AG09319 (cell line): ENCODE measurements at regions not wholly inside any gene's neighbourhood (a gene's known extent, or its start where the extent isn't known, plus 50 kb on each side); places are given as distances from the start of the nearest gene placed in this dataset.
A peak's percentile ranks its signal among the peaks of the same experiment; 100 is the strongest.

Experiments
- DNase-seq: peaks from one replicate; pipeline ENCODE4 v3.0.0-alpha.2; 2010; ENCODE audit warnings: low read depth; ENCODE audit errors: extremely low read depth
- CTCF ChIP-seq: IDR thresholded peaks from 2 replicates; pipeline ENCODE4 v1.5.1; 2011; ENCODE audit warnings: low read depth, mild to moderate bottlenecking, inconsistent platforms, low read length, moderate library complexity

DNA sequence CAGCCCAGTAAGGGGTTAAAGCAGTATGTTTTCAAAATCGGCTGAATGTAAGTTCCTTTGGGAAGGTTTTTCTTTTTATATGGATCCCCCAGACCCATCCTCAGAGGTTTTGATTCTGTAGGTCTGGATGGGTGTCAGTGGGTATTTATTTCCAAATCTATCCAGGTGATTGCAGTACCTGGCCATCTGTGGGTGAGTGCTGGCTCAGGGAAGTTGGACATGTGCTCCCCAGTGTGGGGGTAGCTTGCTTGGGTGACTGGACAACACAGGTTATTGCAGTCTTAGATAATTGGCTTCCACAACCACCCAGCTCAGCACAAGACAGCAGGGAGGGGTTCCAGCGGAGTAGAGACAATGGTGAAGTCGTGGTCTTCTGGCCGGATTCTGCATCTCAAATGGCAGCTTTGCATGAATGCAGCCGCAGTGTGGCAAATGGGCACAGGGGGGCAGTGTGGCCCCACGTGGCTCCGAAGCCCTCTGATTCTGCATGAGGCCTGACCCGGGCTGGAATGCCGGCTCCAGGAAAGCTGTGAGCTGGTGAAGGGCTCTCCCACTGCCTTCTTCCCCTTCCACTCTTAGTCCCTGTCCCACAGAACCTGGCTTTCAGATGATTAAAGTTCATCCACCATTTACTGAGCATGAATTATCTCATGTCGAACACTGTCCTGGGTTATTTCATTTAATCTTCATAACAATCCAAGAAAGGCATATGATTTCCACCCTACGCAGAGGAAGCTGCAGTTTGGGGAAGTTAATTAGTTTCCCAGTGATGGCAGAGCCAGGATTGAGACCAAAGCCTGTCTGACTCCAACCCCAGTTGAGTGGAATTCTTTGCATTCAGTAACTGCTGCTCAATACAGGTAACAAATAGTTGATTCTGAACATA is 64.5 kb upstream of the SYPL1 start:
- peak; percentile 41 for DNase-seq
- TF ChIP-seq CTCF: peak; percentile 96

- no peak for DNase-seq
Observed at GRCh38 chr7:106175507-106175906, 63.4 kb upstream of the SYPL1 start.

DNA sequence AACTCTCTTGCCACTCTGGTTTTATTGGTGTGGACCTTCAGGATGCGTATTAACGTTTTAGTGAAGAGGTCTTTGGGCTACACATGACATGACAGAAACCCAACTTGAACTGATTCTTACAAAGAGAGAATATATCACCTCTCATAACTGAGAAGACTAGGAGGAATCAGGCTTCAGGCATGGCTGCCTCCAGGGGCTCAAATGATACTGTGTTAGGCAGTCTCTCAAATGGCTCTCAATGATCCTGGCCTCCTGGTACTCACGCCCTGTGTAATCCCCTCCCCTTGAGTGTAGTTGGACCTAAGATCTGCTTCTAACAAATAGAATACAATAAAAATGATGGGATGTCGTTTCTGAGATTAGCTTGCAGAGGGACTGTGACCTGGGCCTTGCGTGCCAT is 58.5 kb upstream of the SYPL1 start:
- no peak for DNase-seq
- TF ChIP-seq CTCF: no peak

More at GRCh38 chr7:106175507-106175906, 63.4 kb upstream of the SYPL1 start:
- no peak for TF ChIP-seq CTCF

GRCh38 chr7:106169821-106170610 is 57.9 kb upstream of the SYPL1 start:
- DNase-seq: no peak
- no peak for TF ChIP-seq CTCF

- no peak for TF ChIP-seq CTCF
- DNase-seq: no peak
Observed at GRCh38 chr7:106167439-106168136, 55.5 kb upstream of the SYPL1 start.

DNA sequence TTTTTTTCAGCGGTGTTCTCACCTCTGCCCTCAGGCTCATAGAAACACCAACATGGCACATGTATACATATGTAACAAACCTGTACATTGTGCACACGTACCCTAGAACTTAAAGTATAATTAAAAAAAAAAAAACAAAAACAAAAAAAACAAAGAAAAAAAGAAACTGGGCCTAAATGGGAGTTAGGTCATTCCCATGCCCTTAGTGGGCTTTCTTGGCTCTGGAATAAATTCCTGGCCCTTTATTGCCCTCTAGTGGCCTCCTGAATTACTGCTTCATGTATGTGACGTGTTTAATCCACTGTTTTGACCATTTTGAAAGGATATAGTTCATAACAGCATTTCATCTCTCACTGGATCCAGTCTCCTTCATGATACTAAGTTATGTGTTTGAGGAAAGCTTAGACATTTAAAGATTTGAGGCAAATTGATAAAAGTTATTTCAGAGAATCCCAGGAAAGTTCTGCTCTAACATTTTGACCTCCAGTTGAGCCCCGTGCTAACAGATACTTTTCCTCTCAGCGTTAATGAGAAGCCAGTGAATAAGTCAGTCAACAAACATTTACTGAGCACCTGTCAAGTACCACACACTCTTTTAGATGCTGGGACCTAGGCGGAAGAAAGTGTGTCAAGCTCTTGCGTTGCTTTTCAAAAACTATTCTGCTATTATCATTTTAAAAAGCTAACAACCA is 54.7 kb upstream of the SYPL1 start:
- peak; percentile 58 for DNase-seq

More for the DNA sequence above, 54.7 kb upstream of the SYPL1 start:
- peak; percentile 71 for TF ChIP-seq CTCF
